GM18867 (cell line): ENCODE measurements at regions not wholly inside any gene's neighbourhood (a gene's known extent, or its start where the extent isn't known, plus 50 kb on each side); places are given as distances from the start of the nearest gene placed in this dataset.
"Not testable (repeated sequence)": the region's sequence is repeated elsewhere in the genome, so short reads cannot be mapped to it uniquely, and the experiment has no call there.

ENCODE experiments used
- ATAC-seq: cut with Tn5 transposase; IDR thresholded peaks from one replicate; pipeline ENCODE4 v1.9.1; 2021; ENCODE audit warnings: mild to moderate bottlenecking, moderate library complexity; ENCODE audit not compliant: unreplicated experiment

DNA sequence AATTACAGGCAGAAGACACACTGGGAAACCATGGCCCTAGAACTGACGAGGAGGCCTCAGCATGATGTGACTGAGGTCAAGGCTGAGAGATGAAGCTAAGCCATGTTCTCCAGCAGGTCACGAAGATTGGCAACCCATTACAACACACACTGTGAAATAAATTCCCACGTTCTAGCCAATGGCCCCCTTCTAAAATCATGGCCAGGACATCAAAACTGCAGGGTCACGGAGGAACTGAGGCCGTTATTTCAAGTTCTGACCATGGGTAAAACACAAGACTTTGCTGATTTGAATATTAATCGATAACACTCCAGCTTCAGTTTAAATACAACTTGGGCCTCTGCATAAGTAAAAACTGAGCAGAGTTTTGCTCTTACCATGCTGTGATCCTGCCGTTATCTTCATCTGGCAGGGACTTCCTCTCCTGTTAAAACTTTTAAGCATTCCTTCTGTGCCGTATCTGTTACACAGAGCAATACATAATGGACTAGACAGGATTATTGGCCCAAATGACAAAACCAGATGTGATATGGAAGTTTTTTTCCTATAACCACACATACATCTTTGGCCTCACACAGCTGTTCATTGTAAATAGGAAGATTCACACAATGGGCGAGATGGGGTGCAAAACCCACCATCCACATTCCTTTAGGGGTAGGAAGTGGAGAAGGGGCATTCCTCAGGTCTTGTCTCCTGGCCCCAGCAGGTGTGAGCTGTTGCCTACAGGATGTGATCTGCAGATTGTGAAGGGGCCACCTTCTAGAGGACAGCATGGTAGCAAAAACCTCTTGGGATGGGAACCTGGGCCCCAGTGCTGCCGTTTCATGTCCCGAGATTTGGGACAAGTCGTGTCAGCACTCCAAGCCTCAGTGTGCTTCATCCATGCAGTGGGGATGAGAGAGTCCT lies 207.4 kb downstream of the OPA1 start:
- ATAC-seq: no peak

GRCh38 chr3:193801097-193801496 lies 208.1 kb downstream of the OPA1 start:
- ATAC-seq: no peak

GRCh38 chr3:193803288-193803687 lies 210.3 kb downstream of the OPA1 start:
- ATAC-seq: no peak

GRCh38 chr3:193805448-193805847 lies 212.4 kb downstream of the OPA1 start:
- no peak for ATAC-seq

DNA sequence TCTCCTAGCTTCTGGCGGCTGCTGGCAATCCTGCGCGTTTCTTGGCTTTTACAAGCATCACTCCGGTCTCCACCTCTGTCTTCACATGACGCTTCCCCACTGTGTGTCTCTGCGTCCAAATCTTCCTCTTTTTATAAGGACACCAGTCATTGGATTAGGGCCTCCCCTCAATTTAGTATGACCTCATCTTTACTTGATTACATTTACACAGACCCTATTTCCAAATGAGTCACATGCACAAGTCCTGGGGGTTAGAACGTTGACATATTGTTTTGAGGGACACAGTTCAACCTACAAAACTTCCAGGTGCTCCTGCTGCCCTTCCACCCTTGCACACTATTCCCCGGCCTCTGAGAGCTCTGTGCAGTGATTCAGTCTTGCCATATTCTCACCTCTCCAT lies 215.3 kb downstream of the OPA1 start:
- ATAC-seq: no peak

GRCh38 chr3:193809106-193809505 lies 216.1 kb downstream of the OPA1 start:
- no peak for ATAC-seq

DNA sequence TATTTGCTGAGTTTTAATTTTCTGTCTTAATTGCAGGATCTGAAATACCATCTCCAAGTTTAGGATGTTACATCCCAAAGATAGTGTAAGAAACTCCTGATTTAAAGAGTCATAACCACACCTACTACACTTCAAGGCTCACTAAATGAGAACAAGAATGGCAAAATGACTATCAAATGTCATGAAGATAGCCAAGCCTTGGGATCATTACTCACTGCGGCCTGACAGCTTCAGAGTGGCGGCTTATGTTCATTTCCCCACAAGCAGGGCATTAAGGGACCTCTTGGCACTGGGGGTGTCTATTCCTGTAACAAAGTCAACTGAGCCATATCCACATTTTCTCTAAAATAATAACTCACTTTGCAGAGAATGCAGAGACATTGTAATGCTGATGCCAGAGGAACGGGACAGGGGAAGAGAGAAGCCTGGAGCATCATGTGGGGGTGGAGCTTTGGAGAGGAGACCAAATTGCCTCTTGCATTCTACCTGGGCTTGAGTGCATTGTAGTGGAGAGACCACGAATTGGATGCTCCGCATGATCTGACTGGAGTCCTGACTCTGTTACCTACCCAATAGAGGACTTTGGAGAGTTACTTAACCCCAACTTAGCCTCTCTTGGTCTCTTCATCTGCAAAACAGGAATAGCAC lies 219.2 kb downstream of the OPA1 start:
- ATAC-seq: no peak

GRCh38 chr3:193812791-193813500 lies 219.9 kb downstream of the OPA1 start:
- no peak for ATAC-seq

GRCh38 chr3:193813501-193813830 lies 220.5 kb downstream of the OPA1 start:
- ATAC-seq: no peak

GRCh38 chr3:193814166-193814892 lies 221.3 kb downstream of the OPA1 start:
- ATAC-seq: no peak

GRCh38 chr3:193815246-193816027 lies 222.4 kb downstream of the OPA1 start:
- ATAC-seq: no peak

DNA sequence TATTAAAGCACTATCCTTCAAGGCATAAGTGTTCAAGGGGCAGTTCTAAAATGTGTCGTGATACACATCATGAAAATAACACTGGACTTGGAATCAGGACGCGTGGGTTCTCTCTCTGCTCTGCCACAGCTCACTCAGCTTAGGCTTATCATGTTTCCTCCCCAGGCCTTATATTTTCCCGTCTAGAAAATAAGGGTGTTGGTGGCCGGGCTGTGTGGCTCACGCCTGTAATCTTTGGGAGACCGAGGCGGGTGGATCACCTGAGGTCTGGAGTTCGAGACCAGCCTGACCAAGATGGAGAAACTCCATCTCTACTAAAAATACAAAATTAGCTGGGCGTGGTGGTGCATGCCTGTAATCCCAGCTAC lies 223.0 kb downstream of the OPA1 start:
- no peak for ATAC-seq

DNA sequence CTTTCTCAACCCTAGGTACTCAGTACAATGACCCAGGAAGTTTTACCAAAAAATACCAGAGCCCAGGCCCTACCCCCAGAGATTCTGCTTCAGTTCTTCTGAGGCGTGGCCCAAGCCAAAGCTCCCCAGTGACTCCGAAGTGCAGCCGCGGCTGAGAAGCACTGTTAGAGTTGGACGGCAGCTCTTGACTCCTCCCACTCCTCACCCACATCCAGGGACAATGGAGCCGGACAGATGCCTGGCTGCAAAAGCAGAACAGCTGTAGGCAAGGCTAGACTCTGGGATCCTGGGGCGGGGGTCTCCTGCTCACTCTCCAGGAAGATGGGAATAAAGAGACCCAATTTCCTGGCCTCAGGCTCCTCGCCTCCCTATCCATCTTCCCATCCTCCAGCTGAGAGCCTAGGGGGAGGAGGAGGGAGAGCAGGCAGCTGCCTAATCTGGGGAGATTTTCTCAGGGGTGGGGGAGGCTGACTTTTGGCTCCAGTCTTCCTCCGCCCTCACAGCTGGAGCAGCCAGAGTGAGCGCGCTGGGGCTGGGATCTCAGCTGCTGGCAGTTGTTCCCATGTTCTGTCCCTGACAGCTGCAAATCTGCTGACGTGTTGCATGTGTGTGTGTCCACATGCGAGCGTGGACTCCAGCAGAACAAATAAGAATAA lies 223.8 kb downstream of the OPA1 start:
- no peak for ATAC-seq

DNA sequence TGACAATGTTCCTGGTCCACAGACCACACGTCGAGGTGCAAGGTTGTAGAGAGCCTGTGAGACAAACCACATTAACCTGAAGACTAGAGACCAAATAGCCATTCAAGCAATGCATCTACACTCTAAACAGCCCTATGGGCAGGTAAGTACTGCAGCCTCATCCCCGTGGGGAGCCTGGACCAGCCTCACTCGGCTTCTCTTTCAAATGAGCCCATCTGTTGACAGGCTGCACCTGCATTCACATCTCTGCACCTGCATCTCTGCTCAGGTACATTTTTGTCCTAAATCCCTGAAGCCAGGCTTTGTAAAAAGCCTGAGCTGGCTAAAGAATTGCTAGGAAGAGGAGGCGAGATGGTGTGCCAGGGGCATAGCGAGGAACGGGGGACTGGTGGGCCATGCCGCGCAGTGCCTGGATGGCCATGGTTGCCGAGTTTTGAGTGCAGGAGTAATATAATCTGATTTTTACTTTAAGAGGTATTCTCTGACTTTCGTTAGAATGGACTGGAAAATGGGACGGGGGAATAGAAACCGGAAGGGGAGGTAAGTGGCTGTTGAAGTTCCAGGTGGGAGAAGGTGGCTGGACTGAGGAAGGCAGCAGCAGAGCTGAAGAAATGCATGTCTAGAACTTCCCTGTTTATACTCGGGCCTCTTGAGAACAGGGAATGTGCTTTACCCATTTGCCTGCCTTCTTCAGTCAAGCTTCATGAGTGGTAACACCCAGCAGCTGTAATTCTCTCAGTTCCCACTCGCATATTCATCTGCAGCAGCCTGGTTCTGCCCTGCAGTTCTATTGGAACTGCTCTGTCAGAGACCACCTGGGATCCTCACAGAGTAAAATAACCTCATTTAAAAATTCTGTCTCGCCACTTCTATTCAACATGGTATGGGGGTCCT lies 226.4 kb downstream of the OPA1 start:
- ATAC-seq: no peak

DNA sequence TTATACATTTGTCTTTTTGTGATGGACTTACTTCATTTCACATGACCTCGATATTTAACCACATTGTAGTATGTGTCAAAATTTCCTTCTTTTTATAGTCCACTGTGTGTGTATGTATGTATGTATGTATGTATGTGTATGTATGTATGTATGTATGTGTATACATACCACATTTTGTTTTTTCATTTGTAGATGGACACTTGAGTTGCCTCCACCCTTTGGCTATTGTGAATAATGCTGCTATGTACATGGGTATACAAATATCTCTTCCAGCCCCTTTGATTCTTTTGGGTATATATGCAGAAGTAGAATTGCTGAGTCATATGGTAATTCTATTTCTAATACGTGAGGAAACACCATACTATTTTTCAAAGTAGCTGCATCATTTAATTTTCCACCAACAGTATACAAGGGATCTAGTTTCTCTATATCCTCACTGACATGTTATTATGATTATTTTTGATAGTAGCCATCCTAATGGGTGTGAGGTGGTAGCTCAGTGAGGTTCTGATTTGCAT lies 228.2 kb downstream of the OPA1 start:
- ATAC-seq: no peak

GRCh38 chr3:193822492-193823212 lies 229.6 kb downstream of the OPA1 start:
- ATAC-seq: no peak

GRCh38 chr3:193823213-193823605 lies 230.2 kb downstream of the OPA1 start:
- not testable (repeated sequence) for ATAC-seq

DNA sequence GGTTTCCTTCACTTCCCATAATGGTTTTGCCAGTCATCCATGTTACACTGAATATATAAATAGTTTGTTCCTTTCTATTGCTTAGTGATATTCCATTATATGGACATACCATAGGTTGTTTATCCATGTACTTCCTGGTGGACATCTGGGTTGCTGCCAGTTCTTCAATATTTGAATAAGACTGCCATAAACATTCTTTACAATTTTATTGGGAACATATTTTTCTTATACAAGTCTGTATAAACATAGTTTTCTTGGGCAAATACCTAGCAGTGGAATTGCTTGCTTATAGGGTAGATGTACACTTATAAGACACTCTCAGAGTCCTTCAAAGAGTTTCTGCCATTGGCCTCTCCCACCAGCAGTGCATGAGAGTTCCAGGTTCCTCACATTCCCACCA lies 231.4 kb downstream of the OPA1 start:
- ATAC-seq: no peak
